ENCODE measurements at regions not wholly inside any gene's neighbourhood (a gene's known extent, or its start where the extent isn't known, plus 50 kb on each side); places are given as distances from the start of the nearest gene placed in this dataset.

GRCh38 chr16:80002261-80002660, 401.7 kb upstream of the MAF start:
- Mint-ChIP-seq H3K9me3 (ENCODE audit: unreplicated experiment) (no peaks in the 10 kb centered on the region), H3K27me3 (ENCODE audit: unreplicated experiment) (peaks cover 4% of the 10 kb centered on the region), H3K36me3 (ENCODE audit: low read depth, unreplicated experiment) (no peaks in the 10 kb centered on the region), H3K4me1 (ENCODE audit: unreplicated experiment) (no peaks in the 10 kb centered on the region), H3K27ac (ENCODE audit: unreplicated experiment) (no peak overlapping the region), H3K4me3 (ENCODE audit: unreplicated experiment) (no peak overlapping the region)
- no peak for DNase-seq (ENCODE audit: low spot score)
- TF ChIP-seq CTCF (IDR thresholded peaks at IDR 0.05; ENCODE audit: unreplicated experiment) = no peak

DNA sequence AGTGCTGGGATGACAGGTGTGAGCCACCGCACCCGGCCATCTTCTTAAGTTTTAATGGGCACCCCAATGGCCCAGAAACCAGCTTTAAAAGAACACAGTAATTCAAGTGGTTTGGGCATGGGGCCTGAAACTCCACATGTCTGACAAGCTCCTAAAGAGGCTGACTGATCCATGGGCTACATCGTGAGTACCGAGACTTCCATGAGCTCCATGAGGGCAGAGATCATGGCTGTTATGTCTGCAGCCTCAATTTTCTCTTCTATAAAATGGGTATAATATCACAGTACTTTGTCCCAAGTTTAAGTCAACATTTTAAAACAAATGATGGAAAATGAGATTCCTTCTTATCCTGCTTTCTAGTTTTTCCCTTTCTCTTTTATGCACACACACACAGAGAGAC, 397.6 kb upstream of the MAF start:
- TF ChIP-seq CTCF (IDR thresholded peaks at IDR 0.05; ENCODE audit: unreplicated experiment) = no peak
- no peaks in the 10 kb centered on the region for H3K36me3 Mint-ChIP-seq (ENCODE audit: low read depth, unreplicated experiment)
- H3K4me1 Mint-ChIP-seq (ENCODE audit: unreplicated experiment) = peaks cover 3% of the 10 kb centered on the region
- H3K27me3 Mint-ChIP-seq (ENCODE audit: unreplicated experiment) = peaks cover 1% of the 10 kb centered on the region
- no peak for DNase-seq (ENCODE audit: low spot score)
- no peaks in the 10 kb centered on the region for H3K9me3 Mint-ChIP-seq (ENCODE audit: unreplicated experiment)
- no peak overlapping the region for H3K4me3 Mint-ChIP-seq (ENCODE audit: unreplicated experiment)
- no peak overlapping the region for H3K27ac Mint-ChIP-seq (ENCODE audit: unreplicated experiment)

DNA sequence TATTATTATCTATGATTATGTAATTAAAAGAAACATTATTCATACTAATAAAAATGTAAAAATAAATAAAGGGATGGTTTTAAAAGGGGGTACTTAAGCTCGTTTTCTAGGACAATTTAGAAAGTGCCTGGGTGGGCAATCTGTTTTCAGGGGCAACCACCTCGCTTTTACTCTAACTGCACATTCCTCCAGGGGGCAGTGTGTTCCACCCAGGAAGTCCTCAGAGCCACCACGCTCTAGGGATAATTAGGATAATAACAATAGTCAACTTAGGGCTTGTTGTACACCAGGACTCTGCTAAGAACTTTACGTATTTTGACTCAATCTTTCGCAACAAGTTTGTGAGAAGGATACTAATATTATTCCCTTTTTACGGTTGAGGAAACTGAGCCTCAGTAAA, 396.7 kb upstream of the MAF start:
- no peaks in the 10 kb centered on the region for H3K9me3 Mint-ChIP-seq (ENCODE audit: unreplicated experiment)
- peaks cover 3% of the 10 kb centered on the region for H3K4me1 Mint-ChIP-seq (ENCODE audit: unreplicated experiment)
- H3K27ac Mint-ChIP-seq (ENCODE audit: unreplicated experiment) = no peak overlapping the region
- no peaks in the 10 kb centered on the region for H3K36me3 Mint-ChIP-seq (ENCODE audit: low read depth, unreplicated experiment)
- no peak overlapping the region for H3K4me3 Mint-ChIP-seq (ENCODE audit: unreplicated experiment)
- no peak for DNase-seq (ENCODE audit: low spot score)
- TF ChIP-seq CTCF (IDR thresholded peaks at IDR 0.05; ENCODE audit: unreplicated experiment) = peak; percentile 41
- H3K27me3 Mint-ChIP-seq (ENCODE audit: unreplicated experiment) = peaks cover 1% of the 10 kb centered on the region

GRCh38 chr16:79996321-79996720, 395.8 kb upstream of the MAF start:
- no peaks in the 10 kb centered on the region for H3K36me3 Mint-ChIP-seq (ENCODE audit: low read depth, unreplicated experiment)
- no peak for TF ChIP-seq CTCF (IDR thresholded peaks at IDR 0.05; ENCODE audit: unreplicated experiment)
- H3K4me3 Mint-ChIP-seq (ENCODE audit: unreplicated experiment) = no peak overlapping the region
- no peak for DNase-seq (ENCODE audit: low spot score)
- H3K4me1 Mint-ChIP-seq (ENCODE audit: unreplicated experiment) = peaks cover 3% of the 10 kb centered on the region
- H3K27me3 Mint-ChIP-seq (ENCODE audit: unreplicated experiment) = peaks cover 1% of the 10 kb centered on the region
- H3K27ac Mint-ChIP-seq (ENCODE audit: unreplicated experiment) = no peak overlapping the region
- H3K9me3 Mint-ChIP-seq (ENCODE audit: unreplicated experiment) = no peaks in the 10 kb centered on the region

- Mint-ChIP-seq H3K36me3 (ENCODE audit: low read depth, unreplicated experiment) (no peaks in the 10 kb centered on the region), H3K27me3 (ENCODE audit: unreplicated experiment) (peaks cover 1% of the 10 kb centered on the region), H3K9me3 (ENCODE audit: unreplicated experiment) (no peaks in the 10 kb centered on the region), H3K27ac (ENCODE audit: unreplicated experiment) (no peak overlapping the region), H3K4me1 (ENCODE audit: unreplicated experiment) (peaks cover 3% of the 10 kb centered on the region), H3K4me3 (ENCODE audit: unreplicated experiment) (no peak overlapping the region)
- no peak for DNase-seq (ENCODE audit: low spot score)
- TF ChIP-seq CTCF (IDR thresholded peaks at IDR 0.05; ENCODE audit: unreplicated experiment) = no peak
These were observed 394.8 kb upstream of the MAF start for GRCh38 chr16:79995315-79995714.

All from endothelial cell (in vitro differentiated cells).